Hematopoietic multipotent progenitor cell (in vitro differentiated cells): ENCODE measurements at regions not wholly inside any gene's neighbourhood (a gene's known extent, or its start where the extent isn't known, plus 50 kb on each side); places are given as distances from the start of the nearest gene placed in this dataset.
"Not testable (repeated sequence)": the region's sequence is repeated elsewhere in the genome, so short reads cannot be mapped to it uniquely, and the experiment has no call there.

Source experiments
- DNase-seq, 3 donors: peaks; one replicate each; pipeline ENCODE4 v3.0.0-alpha.2; 2011 to 2015; ENCODE audit warnings: low read depth in 2 of 3, low spot score in 2 of 3

- DNase-seq, result no peak
These were observed 142.5 kb downstream of the CTH start for GRCh38 chr1:70553567-70553956.

DNA sequence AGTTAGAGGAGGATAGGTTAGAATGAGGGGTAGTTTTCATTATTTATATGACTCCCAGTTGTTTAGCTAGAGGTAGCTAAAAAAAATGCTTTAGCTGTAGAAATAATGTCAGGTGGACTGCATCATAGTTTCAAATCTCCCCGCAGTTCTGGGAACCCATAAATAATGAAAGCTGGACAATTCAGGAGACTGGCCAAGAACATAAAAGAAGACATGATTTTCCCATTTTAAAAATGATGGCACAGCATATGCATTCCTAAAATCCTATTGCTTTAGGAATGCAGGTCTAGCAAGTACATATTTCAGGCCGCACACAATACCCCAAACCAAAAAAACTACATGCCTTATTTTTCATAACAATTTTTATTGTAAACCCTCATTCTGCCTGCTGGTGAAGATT lies 143.3 kb downstream of the CTH start:
- DNase-seq, result no peak

DNA sequence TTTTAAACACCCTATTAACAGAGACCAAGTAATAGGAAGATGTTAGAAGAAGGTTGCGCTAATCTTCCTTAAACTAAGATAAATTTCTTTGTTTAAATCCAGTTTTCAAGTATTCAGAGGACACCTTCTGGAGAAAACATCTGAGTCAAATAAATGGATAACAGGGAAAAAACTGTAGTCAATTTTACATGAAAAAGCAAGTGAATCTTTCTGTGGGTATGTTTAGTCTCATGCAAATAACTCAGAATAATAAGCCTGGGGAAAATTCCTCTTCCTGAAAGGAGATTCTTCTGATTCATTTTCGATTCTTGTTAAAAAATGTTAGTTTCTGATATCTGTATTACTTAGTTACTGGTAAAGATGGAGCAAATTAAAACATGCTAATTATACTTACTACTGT lies 145.5 kb downstream of the CTH start:
- DNase-seq, result no peak

GRCh38 chr1:70567167-70567566 lies 156.1 kb downstream of the CTH start:
- no peak for DNase-seq

DNA sequence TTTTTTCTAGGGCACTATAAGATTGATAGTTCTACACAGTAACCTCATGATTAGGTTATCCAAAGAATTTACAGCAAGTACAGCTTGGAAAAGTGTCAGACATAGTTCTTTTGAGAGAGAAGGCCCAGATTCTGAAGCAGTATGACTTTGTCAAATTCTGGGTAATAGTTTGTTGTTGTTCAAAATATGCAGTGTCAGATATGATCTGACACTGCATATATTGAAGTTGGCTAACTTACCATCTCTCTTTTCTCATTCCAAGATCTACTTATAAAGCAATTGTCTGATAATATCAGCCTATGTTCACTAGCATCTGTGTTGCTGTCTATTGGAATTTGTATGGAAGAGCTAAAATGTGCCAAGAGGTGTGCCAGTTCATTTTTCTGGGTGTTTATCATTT lies 160.1 kb downstream of the CTH start:
- DNase-seq, result no peak

DNA sequence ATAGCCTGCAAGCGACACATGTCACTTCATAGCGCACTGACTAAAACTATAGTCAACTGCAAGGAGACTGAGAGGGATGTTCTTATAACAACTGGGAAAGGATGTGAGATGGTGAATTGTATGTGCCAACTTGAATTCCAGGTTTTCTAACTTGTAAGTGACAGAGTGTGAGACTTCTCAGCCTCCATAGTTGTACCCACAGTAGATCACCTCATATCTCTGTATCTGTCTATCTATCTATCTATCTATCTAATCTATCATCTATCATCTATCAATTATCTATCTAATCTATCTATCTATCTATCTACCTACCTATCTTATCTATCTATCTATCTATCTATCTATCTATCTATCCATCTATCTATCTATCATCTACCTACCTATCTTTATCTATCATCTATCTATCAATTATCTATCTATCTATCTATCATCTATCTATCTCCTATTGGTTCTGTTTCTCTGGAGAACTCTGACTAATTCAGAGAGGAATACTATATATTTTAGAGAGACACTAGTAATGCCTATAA lies 162.3 kb downstream of the CTH start:
- DNase-seq, result no peak

- DNase-seq, result no peak
These were observed 170.6 kb downstream of the CTH start for GRCh38 chr1:70581661-70582060.

- DNase-seq, result no peak
These were observed 172.5 kb downstream of the CTH start for GRCh38 chr1:70583522-70583921.

DNA sequence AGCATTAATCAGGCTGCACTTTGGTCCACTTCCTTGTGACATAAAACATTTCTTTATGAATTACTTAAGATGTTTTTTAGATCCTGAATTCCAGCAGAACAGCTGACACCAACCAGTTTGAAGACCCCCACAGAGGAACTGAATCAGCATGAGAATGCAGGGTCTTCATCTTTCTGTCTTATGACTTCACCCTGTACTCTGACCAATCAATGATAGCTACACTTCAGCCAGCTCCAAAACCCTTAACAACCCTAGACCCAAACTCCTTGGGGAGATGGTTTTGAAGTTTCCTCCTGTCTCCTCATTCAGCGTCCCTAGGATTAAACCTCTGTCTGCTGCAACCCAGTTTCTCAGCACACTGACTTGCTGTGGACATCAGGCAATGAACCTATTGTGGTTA lies 175.0 kb downstream of the CTH start:
- no peak for DNase-seq

DNA sequence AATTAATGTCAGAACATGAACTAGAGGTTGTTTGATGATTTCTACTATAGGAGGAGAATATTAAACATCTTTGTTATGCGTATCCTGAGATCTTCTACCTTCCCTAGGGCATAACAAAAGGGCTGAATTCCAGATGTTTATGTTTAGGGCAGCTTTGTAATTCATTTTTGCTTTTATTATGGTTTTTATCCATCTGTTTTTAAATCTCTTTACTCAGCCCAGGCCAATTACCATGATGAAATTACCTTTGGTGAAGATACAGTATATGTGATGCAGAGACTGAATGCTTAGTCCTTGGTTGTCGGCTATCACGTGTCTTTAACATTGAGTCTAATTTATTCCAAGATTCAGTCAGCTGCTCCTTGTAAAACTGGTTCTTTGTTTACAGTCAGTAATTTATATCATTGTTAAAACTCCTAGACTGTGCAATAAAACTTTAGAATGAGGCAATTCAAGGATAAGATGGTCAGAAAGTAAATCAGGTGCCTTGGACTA lies 176.9 kb downstream of the CTH start:
- DNase-seq, result no peak

- DNase-seq, result not testable (repeated sequence)
These were observed 182.5 kb downstream of the CTH start for GRCh38 chr1:70593551-70593950.

GRCh38 chr1:70608815-70609214 lies 197.7 kb downstream of the CTH start:
- no peak for DNase-seq

DNA sequence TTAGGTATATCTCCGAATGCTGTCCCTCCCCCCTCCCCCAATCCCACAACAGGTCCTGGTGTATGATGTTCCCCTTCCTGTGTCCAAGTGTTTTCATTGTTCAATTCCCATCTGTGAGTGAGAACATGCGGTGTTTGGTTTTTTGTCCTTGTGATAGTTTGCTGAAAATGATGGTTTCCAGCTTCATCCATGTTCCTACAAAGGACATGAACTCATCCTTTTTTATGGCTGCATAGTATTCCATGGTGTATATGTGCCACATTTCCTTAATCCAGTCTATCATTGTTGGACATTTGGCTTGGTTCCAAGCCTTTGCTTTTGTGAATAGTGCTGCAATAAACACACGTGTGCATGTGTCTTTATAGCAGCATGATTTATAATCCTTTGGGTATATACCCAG lies 199.1 kb downstream of the CTH start:
- not testable (repeated sequence) for DNase-seq

- DNase-seq, result no peak
These were observed 205.9 kb downstream of the CTH start for GRCh38 chr1:70616946-70617345.

GRCh38 chr1:70617728-70618127 lies 206.7 kb downstream of the CTH start:
- no peak for DNase-seq

DNA sequence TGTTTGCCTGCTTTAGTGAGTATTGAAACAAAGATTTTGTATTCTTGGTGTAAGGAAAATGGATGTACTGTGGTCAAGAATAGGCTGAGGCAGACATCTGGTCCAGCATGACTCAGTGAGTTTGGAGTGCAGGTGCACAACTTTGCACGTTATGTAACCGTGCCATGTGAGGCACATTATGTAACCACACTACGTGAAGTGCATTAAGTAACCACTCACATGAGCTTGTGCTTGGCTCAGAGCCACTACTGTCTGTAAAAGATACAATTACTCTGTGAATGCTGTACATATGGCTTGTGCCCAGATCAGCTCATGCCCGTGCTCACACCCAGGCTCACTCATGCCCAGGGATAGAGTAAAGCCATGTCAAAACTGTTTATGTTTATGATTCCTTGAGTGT lies 216.8 kb downstream of the CTH start:
- DNase-seq, result no peak

GRCh38 chr1:70628973-70629372 lies 217.9 kb downstream of the CTH start:
- no peak for DNase-seq

GRCh38 chr1:70633004-70633403 lies 221.9 kb downstream of the CTH start:
- DNase-seq, result no peak

DNA sequence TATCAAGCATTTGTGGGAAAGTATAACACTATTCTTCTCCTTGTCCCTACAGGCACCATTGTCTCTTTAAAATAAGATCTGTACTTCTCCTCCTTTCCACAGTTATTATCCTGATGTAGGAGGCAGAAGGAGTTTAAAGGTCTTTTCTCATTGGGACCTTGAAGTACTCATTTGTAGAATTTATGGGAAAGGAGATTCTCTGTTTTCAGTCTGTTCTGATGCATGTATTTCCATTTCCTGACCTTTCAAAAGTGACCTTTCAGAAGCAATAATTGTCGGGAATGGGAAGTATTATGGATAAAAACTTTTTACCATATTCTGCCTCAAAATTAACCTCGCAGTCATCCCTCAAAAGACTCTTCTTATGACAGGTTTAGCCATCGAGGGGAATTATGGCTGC lies 224.8 kb downstream of the CTH start:
- no peak for DNase-seq

- no peak for DNase-seq
These were observed 230.8 kb downstream of the CTH start for GRCh38 chr1:70641868-70642267.

DNA sequence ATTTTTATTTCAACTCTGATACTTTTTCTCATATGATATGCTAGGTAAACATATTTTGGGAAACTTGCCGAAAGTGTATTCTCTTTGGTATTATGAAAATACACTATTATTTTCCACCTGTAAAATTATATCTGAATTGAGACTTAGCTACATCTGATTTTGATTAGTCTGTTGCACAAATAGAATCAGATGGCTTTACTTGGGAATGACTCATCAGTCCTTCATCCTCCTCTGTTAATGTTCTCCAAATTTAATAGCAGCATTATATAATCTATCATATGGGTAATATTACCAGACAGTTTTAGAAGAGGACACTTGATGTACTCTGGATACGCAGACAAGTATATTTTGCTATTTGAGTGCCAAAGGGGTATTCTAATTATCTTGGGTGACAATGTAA lies 245.3 kb downstream of the CTH start:
- DNase-seq, result no peak

- DNase-seq, result no peak
These were observed 248.8 kb downstream of the CTH start for GRCh38 chr1:70659891-70660290.

GRCh38 chr1:70666381-70667140 lies 255.5 kb downstream of the CTH start:
- no peak for DNase-seq
